ENCODE measurements at regions not wholly inside any gene's neighbourhood (a gene's known extent, or its start where the extent isn't known, plus 50 kb on each side); places are given as distances from the start of the nearest gene placed in this dataset.

DNA sequence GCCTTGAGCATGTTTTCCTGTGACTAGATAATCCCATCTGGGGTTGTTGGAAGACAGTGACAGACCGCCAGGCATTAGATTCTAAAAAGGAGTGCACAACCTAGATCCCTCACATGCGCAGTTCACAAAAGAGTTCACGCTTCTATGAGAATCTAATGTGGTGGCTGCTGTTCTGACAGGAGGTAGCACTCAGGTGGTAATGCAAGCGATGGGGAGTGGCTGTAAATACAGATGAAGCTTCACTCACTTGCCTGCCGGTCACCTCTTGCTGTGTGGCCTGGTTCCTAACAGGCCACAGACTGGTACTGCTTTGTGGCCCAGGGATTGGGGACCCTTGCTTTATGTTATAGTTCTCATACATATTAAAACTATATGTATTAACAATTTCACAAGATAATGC lies 81.9 kb upstream of the TMLHE start:
- no peak for DNase-seq (ENCODE audit: low spot score)

DNA sequence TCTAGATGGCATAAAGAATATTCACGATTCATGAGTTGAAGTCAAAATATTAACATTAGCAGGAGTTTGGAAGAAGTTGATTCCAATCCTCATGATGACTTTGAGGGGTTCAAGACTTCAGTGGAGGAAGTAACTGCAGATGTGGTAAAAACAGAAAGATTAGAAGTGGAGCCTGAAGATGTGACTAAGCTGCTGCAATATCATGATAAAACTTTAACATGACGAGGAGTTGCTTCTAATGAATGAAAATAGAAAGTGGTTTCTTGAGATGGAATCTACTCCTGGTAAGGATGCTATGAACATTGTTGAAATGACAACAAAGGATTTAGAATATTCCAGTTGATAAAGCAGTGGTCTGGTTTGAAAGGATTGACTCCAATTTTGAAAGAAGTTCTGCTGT lies 70.1 kb upstream of the TMLHE start:
- no peak for DNase-seq (ENCODE audit: low spot score)

- DNase-seq (ENCODE audit: low spot score), result no peak
Observed at GRCh38 chrX:155679715-155680114, 67.0 kb upstream of the TMLHE start.

DNA sequence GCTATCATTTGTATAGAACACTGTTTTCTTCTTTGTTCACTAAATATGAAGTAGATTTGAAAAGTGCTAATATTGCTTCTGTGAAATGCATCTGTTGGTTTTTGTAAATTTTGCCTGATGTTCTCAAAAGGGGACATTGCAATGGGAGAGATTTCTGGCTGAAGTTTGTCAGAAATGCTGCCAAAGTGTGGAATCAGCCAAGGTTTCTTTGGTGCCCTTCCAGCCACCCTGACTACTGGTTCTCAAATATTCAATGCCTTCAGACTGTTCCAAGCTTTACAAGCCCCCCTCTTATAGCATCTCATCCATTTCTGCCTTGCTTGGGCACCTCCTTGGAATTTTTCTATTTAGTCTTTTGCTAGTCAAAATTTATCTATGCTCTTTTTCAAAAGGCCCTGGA lies 60.6 kb upstream of the TMLHE start:
- no peak for DNase-seq (ENCODE audit: low spot score)

GRCh38 chrX:155666741-155667140 lies 54.0 kb upstream of the TMLHE start:
- DNase-seq (ENCODE audit: low spot score), result no peak

Data from HT-29 (cell line).